Keratinocyte (primary cell): ENCODE measurements at regions not wholly inside any gene's neighbourhood (a gene's known extent, or its start where the extent isn't known, plus 50 kb on each side); places are given as distances from the start of the nearest gene placed in this dataset.

Experiments used
- DNase-seq: peaks from one replicate; pipeline ENCODE4 v3.0.0-alpha.2; 2011; ENCODE audit warnings: low read depth, missing footprints, low spot score
- FAIRE-seq: peaks from 2 replicates; lab custom pipeline; 2011; peaks lifted over from hg19 to GRCh38; lab: Jason Lieb, UNC
- H2AFZ ChIP-seq: 2 replicates; pipeline ENCODE4 v1.6.0; 2012; ENCODE audit warnings: low read length, control low read depth, inconsistent platforms; ENCODE audit not compliant: control insufficient read depth
- H3K27ac ChIP-seq: 2 replicates; pipeline ENCODE4 v1.5.1; 2011; ENCODE audit warnings: low read length; ENCODE audit not compliant: control insufficient read depth, insufficient read depth
- H3K27me3 ChIP-seq: 3 replicates; pipeline ENCODE4 v1.6.0; 2011; ENCODE audit warnings: low read length; ENCODE audit not compliant: control insufficient read depth, insufficient read depth; ENCODE audit errors: extremely low read depth
- H3K36me3 ChIP-seq, 2 experiments: 2 replicates in 1 of 2; 3 replicates in 1 of 2; pipeline ENCODE4 v1.5.1; 2011; ENCODE audit warnings: low read length in 2 of 2, mild to moderate bottlenecking in 1 of 2; ENCODE audit not compliant: control insufficient read depth in 2 of 2, insufficient read depth in 2 of 2; ENCODE audit errors: extremely low read depth in 1 of 2
- H3K4me1 ChIP-seq: 3 replicates; pipeline ENCODE4 v1.5.1; 2011; ENCODE audit warnings: low read length; ENCODE audit not compliant: control insufficient read depth, insufficient read depth; ENCODE audit errors: extremely low read depth
- H3K4me2 ChIP-seq: 3 replicates; pipeline ENCODE4 v1.6.0; 2011; ENCODE audit warnings: low read depth, low read length; ENCODE audit not compliant: control insufficient read depth, insufficient read depth; ENCODE audit errors: extremely low read depth
- H3K4me3 ChIP-seq, 3 experiments: fragments of 200-600 bp in 1 of 3; sonication (generic) in 1 of 3; 2 replicates in 2 of 3; 3 replicates in 1 of 3; pipeline ENCODE4 v1.5.1; 2011 to 2016; ENCODE audit warnings: low read length in 3 of 3, mild to moderate bottlenecking in 3 of 3, control low read depth in 2 of 3, inconsistent platforms in 1 of 3, low read depth in 1 of 3, mixed read lengths in 1 of 3, mixed run types in 1 of 3, moderate library complexity in 1 of 3; ENCODE audit not compliant: control insufficient read depth in 2 of 3, insufficient read depth in 2 of 3; ENCODE audit errors: extremely low read depth in 1 of 3
- H3K79me2 ChIP-seq: 2 replicates; pipeline ENCODE4 v1.6.0; 2012; ENCODE audit warnings: low read length; ENCODE audit not compliant: control insufficient read depth, insufficient read depth
- H3K9ac ChIP-seq: 3 replicates; pipeline ENCODE4 v1.6.0; 2011; ENCODE audit warnings: low read length; ENCODE audit not compliant: control insufficient read depth, insufficient read depth; ENCODE audit errors: extremely low read depth
- H3K9me1 ChIP-seq: 3 replicates; pipeline ENCODE4 v1.6.0; 2011; ENCODE audit warnings: low read length; ENCODE audit not compliant: control insufficient read depth, insufficient read depth; ENCODE audit errors: extremely low read depth
- H3K9me3 ChIP-seq: 2 replicates; pipeline ENCODE4 v1.5.1; 2012; ENCODE audit warnings: low read depth, low read length; ENCODE audit not compliant: control insufficient read depth
- H4K20me1 ChIP-seq: 3 replicates; pipeline ENCODE4 v1.6.0; 2011; ENCODE audit warnings: low read length; ENCODE audit not compliant: control insufficient read depth, insufficient read depth; ENCODE audit errors: extremely low read depth
- CTCF ChIP-seq, 3 experiments: IDR thresholded peaks in 1 of 3; conservative IDR thresholded peaks in 1 of 3; optimal IDR thresholded peaks in 1 of 3; 2 replicates in 2 of 3; 3 replicates in 1 of 3; pipeline versions ENCODE3 to v1.5.1; 2011; ENCODE audit warnings: low read length in 3 of 3, mild to moderate bottlenecking in 3 of 3, moderate library complexity in 2 of 3, control low read depth in 1 of 3, inconsistent platforms in 1 of 3; ENCODE audit not compliant: insufficient read depth in 2 of 3; ENCODE audit errors: extremely low read depth in 1 of 3
- EZH2 ChIP-seq: IDR thresholded peaks from one replicate; pipeline ENCODE4 v1.6.1; 2012; ENCODE audit warnings: inconsistent platforms, mild to moderate bottlenecking, low read length, moderate library complexity
- dilution Hi-C: fragments of 300-500 bp; cut with MboI; formaldehyde crosslinking; loops from one replicate; pipeline ENCODE4 v1.7.0; 2020; ENCODE audit warnings: low sequenced_read_pairs; ENCODE audit not compliant: extremely low pct_ligation_motif_present

DNA sequence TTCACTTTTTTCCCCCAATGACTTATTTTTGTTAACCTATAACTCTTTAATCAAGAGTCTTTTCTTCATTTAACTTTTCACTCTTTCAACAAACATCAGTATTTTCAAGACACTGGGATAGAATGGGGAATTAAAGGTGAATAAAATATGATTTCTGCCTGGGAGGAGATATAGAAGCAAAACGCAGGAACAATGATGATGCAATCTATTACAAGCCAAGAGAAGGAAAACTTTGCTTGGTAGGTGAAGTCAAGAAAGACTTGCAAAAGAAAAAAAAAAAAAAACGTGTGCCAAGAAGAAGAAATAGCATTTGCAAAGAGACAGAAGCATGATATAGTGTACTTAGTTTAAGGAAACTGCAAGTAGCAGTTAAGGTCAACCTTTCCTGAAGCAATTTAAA is 207.3 kb upstream of the KCNH7 start:
- Histone ChIP-seq H3K9me3 (no peaks in the 10 kb centered on the region), H3K79me2 (no peaks in the 10 kb centered on the region), H3K4me2 (no peak overlapping the region), H3K9me1 (no peaks in the 10 kb centered on the region), H3K9ac (no peak overlapping the region), H3K4me1 (no peaks in the 10 kb centered on the region), H2AFZ (no peak overlapping the region), H3K27ac (no peak overlapping the region), H3K36me3 (no peaks in the 10 kb centered on the region), H3K27me3 (no peaks in the 10 kb centered on the region), H4K20me1 (no peaks in the 10 kb centered on the region), H3K4me3 (no peak overlapping the region)
- dilution Hi-C loops = no loop called here
- FAIRE-seq (no peak), DNase-seq (no peak)
- TF ChIP-seq CTCF (optimal IDR thresholded peaks at IDR 0.05 in 1 of 3, IDR thresholded peaks at IDR 0.05 in 1 of 3, conservative IDR thresholded peaks at IDR 0.05 in 1 of 3; ENCODE audit: extremely low read depth in 1 of 3, insufficient read depth in 2 of 3, low read length in 3 of 3) (no peak), EZH2 (no peak)

- H3K4me1 ChIP-seq = no peaks in the 10 kb centered on the region
- H3K79me2 ChIP-seq = no peaks in the 10 kb centered on the region
- DNase-seq = no peak
- no peak overlapping the region for H3K4me2 ChIP-seq
- H3K9me1 ChIP-seq = no peaks in the 10 kb centered on the region
- H4K20me1 ChIP-seq = no peaks in the 10 kb centered on the region
- dilution Hi-C loops = no loop called here
- H3K27me3 ChIP-seq = no peaks in the 10 kb centered on the region
- TF ChIP-seq EZH2 (no peak), CTCF (optimal IDR thresholded peaks at IDR 0.05 in 1 of 3, IDR thresholded peaks at IDR 0.05 in 1 of 3, conservative IDR thresholded peaks at IDR 0.05 in 1 of 3; ENCODE audit: extremely low read depth in 1 of 3, insufficient read depth in 2 of 3, low read length in 3 of 3) (no peak)
- no peak overlapping the region for H3K4me3 ChIP-seq
- no peaks in the 10 kb centered on the region for H3K9me3 ChIP-seq
- H2AFZ ChIP-seq = no peak overlapping the region
- no peaks in the 10 kb centered on the region for H3K36me3 ChIP-seq
- FAIRE-seq = no peak
- no peak overlapping the region for H3K27ac ChIP-seq
- no peak overlapping the region for H3K9ac ChIP-seq
Measured at GRCh38 chr2:163044114-163044513, 205.5 kb upstream of the KCNH7 start.
